ENCODE measurements at regions not wholly inside any gene's neighbourhood (a gene's known extent, or its start where the extent isn't known, plus 50 kb on each side); places are given as distances from the start of the nearest gene placed in this dataset.

DNA sequence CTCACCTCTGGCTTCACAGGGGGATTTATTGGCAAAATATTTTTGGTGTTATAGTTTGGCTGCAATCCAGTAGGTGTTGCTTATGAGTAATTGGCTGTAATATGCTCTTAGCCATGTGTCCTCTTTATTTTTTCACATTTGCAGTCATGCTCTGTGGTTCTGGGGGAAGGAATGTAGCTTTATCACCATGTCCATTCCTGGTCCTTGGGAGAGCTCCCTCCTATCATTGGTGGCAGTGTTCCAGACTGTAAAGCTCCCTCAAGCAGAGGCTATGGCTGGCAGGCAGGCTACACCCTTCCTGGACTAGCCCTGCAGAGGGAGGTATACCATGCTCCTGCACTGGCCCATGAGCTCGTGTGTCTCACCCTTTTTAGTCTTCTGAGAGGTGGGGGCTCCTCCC, 120.0 kb upstream of the FSIP2 start (continued):
- TF ChIP-seq, protein P1, sequence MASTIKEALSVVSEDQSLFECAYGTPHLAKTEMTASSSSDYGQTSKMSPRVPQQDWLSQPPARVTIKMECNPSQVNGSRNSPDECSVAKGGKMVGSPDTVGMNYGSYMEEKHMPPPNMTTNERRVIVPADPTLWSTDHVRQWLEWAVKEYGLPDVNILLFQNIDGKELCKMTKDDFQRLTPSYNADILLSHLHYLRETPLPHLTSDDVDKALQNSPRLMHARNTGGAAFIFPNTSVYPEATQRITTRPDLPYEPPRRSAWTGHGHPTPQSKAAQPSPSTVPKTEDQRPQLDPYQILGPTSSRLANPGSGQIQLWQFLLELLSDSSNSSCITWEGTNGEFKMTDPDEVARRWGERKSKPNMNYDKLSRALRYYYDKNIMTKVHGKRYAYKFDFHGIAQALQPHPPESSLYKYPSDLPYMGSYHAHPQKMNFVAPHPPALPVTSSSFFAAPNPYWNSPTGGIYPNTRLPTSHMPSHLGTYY (CRISPR knock-in tag; IDR thresholded peaks at IDR 0.05), result no peak
- TF ChIP-seq ZNF263 (CRISPR knock-in tag; IDR thresholded peaks at IDR 0.05; ENCODE audit: low read depth), result no peak
- TF ChIP-seq NR3C1 (CRISPR knock-in tag; conservative IDR thresholded peaks at IDR 0.05; ENCODE audit: low read depth), result no peak
- no peak for TF ChIP-seq JUN (CRISPR knock-in tag; IDR thresholded peaks at IDR 0.05)
- TF ChIP-seq, protein P2, sequence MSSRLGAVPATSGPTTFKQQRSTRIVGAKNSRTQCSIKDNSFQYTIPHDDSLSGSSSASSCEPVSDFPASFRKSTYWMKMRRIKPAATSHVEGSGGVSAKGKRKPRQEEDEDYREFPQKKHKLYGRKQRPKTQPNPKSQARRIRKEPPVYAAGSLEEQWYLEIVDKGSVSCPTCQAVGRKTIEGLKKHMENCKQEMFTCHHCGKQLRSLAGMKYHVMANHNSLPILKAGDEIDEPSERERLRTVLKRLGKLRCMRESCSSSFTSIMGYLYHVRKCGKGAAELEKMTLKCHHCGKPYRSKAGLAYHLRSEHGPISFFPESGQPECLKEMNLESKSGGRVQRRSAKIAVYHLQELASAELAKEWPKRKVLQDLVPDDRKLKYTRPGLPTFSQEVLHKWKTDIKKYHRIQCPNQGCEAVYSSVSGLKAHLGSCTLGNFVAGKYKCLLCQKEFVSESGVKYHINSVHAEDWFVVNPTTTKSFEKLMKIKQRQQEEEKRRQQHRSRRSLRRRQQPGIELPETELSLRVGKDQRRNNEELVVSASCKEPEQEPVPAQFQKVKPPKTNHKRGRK (CRISPR knock-in tag; IDR thresholded peaks at IDR 0.05; ENCODE audit: borderline replicate concordance), result no peak
- no peak for TF ChIP-seq ZNF138 (CRISPR knock-in tag; conservative IDR thresholded peaks at IDR 0.05)
- TF ChIP-seq CREM (CRISPR knock-in tag; IDR thresholded peaks at IDR 0.05), result no peak
- no peak for TF ChIP-seq ETV6 (CRISPR knock-in tag; IDR thresholded peaks at IDR 0.05)
- TF ChIP-seq, protein P3, sequence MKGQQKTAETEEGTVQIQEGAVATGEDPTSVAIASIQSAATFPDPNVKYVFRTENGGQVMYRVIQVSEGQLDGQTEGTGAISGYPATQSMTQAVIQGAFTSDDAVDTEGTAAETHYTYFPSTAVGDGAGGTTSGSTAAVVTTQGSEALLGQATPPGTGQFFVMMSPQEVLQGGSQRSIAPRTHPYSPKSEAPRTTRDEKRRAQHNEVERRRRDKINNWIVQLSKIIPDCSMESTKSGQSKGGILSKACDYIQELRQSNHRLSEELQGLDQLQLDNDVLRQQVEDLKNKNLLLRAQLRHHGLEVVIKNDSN (CRISPR knock-in tag; IDR thresholded peaks at IDR 0.05), result no peak
- no peak for TF ChIP-seq ZNF219 (CRISPR knock-in tag; IDR thresholded peaks at IDR 0.05; ENCODE audit: borderline replicate concordance)
- no peak for TF ChIP-seq OVOL2 (CRISPR knock-in tag; IDR thresholded peaks at IDR 0.05; ENCODE audit: borderline replicate concordance)

DNA sequence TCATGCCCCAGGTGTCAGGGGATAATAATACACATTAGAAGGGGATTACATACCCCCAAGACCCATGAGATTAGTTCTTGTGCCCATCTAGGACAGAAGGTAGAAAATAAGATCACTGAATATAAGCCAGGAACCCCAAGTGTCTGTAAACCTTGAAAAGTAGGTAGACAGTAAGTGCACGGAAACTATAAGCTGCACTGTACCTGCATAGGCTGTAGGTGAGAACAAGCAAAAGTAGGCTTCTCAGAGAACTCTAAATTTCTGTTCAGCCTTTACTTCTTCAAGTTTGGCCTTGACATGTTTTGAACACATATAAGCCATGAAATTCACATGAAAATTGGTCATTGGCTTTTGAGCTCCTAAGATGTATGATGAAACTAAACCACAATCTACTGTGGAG, 113.0 kb upstream of the FSIP2 start:
- H3K27me3 Mint-ChIP-seq (ENCODE audit: low read depth), result no peaks in the 10 kb centered on the region
- H3K4me3 Mint-ChIP-seq, result no peak overlapping the region
- ChIA-PET CTCF (interaction anchor here (0.8 kb wide), 1 partner anchor 289 kb away, joined by 3 read pairs; no protein-coding TSS in a partner anchor), POLR2A (no interaction called here)
- DNase-seq (ENCODE audit: low spot score), result no peak
- no peak for ATAC-seq
- no peaks in the 10 kb centered on the region; the same call in 1 of the 2 replicates for H3K4me1 Mint-ChIP-seq
- H3K36me3 Mint-ChIP-seq, result no peaks in the 10 kb centered on the region
- TF ChIP-seq, protein P4, sequence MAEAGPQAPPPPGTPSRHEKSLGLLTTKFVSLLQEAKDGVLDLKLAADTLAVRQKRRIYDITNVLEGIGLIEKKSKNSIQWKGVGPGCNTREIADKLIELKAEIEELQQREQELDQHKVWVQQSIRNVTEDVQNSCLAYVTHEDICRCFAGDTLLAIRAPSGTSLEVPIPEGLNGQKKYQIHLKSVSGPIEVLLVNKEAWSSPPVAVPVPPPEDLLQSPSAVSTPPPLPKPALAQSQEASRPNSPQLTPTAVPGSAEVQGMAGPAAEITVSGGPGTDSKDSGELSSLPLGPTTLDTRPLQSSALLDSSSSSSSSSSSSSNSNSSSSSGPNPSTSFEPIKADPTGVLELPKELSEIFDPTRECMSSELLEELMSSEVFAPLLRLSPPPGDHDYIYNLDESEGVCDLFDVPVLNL (CRISPR knock-in tag; IDR thresholded peaks at IDR 0.05; ENCODE audit: borderline replicate concordance, low read depth), result no peak
- no peak for TF ChIP-seq RORB (CRISPR knock-in tag; IDR thresholded peaks at IDR 0.05)
- no peak for TF ChIP-seq MXD4 (CRISPR knock-in tag; IDR thresholded peaks at IDR 0.05; ENCODE audit: borderline replicate concordance)
- no peak for TF ChIP-seq SMAD4 (CRISPR knock-in tag; IDR thresholded peaks at IDR 0.05)
- TF ChIP-seq OVOL2 (CRISPR knock-in tag; IDR thresholded peaks at IDR 0.05; ENCODE audit: borderline replicate concordance), result no peak
- TF ChIP-seq, protein P5, sequence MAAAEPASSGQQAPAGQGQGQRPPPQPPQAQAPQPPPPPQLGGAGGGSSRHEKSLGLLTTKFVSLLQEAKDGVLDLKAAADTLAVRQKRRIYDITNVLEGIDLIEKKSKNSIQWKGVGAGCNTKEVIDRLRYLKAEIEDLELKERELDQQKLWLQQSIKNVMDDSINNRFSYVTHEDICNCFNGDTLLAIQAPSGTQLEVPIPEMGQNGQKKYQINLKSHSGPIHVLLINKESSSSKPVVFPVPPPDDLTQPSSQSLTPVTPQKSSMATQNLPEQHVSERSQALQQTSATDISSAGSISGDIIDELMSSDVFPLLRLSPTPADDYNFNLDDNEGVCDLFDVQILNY (CRISPR knock-in tag; IDR thresholded peaks at IDR 0.05), result no peak
- TF ChIP-seq, protein P6, sequence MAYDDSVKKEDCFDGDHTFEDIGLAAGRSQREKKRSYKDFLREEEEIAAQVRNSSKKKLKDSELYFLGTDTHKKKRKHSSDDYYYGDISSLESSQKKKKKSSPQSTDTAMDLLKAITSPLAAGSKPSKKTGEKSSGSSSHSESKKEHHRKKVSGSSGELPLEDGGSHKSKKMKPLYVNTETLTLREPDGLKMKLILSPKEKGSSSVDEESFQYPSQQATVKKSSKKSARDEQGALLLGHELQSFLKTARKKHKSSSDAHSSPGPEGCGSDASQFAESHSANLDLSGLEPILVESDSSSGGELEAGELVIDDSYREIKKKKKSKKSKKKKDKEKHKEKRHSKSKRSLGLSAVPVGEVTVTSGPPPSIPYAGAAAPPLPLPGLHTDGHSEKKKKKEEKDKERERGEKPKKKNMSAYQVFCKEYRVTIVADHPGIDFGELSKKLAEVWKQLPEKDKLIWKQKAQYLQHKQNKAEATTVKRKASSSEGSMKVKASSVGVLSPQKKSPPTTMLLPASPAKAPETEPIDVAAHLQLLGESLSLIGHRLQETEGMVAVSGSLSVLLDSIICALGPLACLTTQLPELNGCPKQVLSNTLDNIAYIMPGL (CRISPR knock-in tag; IDR thresholded peaks at IDR 0.05), result no peak
- H3K9me3 Mint-ChIP-seq, result peaks cover 3% of the 10 kb centered on the region; the same call in 1 of the 2 replicates
- H3K27ac Mint-ChIP-seq, result no peak overlapping the region
